ENCODE measurements at regions not wholly inside any gene's neighbourhood (a gene's known extent, or its start where the extent isn't known, plus 50 kb on each side); places are given as distances from the start of the nearest gene placed in this dataset.

GRCh38 chr4:27288496-27288895 is 427.9 kb downstream of the STIM2 start:
- Histone ChIP-seq H3K27me3 (ENCODE audit: insufficient read depth, low read length) (no peaks in the 10 kb centered on the region), H3K4me3 (ENCODE audit: low read length in 2 of 2) (no peak overlapping the region), H3K27ac (ENCODE audit: low read depth, low read length) (no peak overlapping the region), H3K36me3 (ENCODE audit: insufficient read depth, low read length) (no peaks in the 10 kb centered on the region), H3K4me1 (ENCODE audit: insufficient read depth, low read length) (no peaks in the 10 kb centered on the region), H3K9me3 (ENCODE audit: control insufficient read depth in 1 of 2, low read length in 2 of 2) (no peaks in the 10 kb centered on the region)
- Mint-ChIP-seq H3K4me3 (no peak overlapping the region), H3K9me3 (peaks cover 0 to 2% (median 0%) of the 10 kb centered on the region in 8 donors), H3K27ac (no peak overlapping the region), H3K4me1 (no peaks in the 10 kb centered on the region), H3K27me3 (no peaks in the 10 kb centered on the region), H3K36me3 (no peaks in the 10 kb centered on the region)
- DNase-seq: no peak
- ChIA-PET CTCF (ENCODE audit: partially characterized antibody) (no interaction called here), POLR2A (ENCODE audit: partially characterized antibody) (no interaction called here)
- intact Hi-C loops (cut with micrococcal nuclease): no loop called here

GRCh38 chr4:27289704-27290103 is 429.1 kb downstream of the STIM2 start:
- ChIA-PET POLR2A (ENCODE audit: partially characterized antibody) (no interaction called here), CTCF (ENCODE audit: partially characterized antibody) (no interaction called here)
- H3K36me3 ChIP-seq (ENCODE audit: insufficient read depth, low read length): no peaks in the 10 kb centered on the region
- H3K4me1 Mint-ChIP-seq: no peaks in the 10 kb centered on the region
- no peak overlapping the region for H3K4me3 Mint-ChIP-seq
- intact Hi-C loops (cut with micrococcal nuclease): no loop called here
- H3K36me3 Mint-ChIP-seq: no peaks in the 10 kb centered on the region
- no peak overlapping the region for H3K27ac Mint-ChIP-seq
- DNase-seq: no peak
- H3K4me3 ChIP-seq (ENCODE audit: low read length in 2 of 2): no peak overlapping the region
- H3K9me3 Mint-ChIP-seq: peaks cover 0 to under 1% (median 0%) of the 10 kb centered on the region in 8 donors
- H3K27me3 Mint-ChIP-seq: peaks cover 0 to 1% of the 10 kb centered on the region in 2 donors
- no peaks in the 10 kb centered on the region for H3K4me1 ChIP-seq (ENCODE audit: insufficient read depth, low read length)
- H3K27ac ChIP-seq (ENCODE audit: low read depth, low read length): no peak overlapping the region
- H3K9me3 ChIP-seq (ENCODE audit: control insufficient read depth in 1 of 2, low read length in 2 of 2): no peaks in the 10 kb centered on the region
- no peaks in the 10 kb centered on the region for H3K27me3 ChIP-seq (ENCODE audit: insufficient read depth, low read length)

- peaks cover 0 to 2% (median 0%) of the 10 kb centered on the region in 8 donors for H3K9me3 Mint-ChIP-seq
Observed at GRCh38 chr4:27293831-27294230, 433.2 kb downstream of the STIM2 start.

GRCh38 chr4:27304751-27305150 is 444.1 kb downstream of the STIM2 start:
- Histone ChIP-seq H3K4me1 (ENCODE audit: insufficient read depth, low read length) (no peaks in the 10 kb centered on the region), H3K36me3 (ENCODE audit: insufficient read depth, low read length) (no peaks in the 10 kb centered on the region), H3K9me3 (ENCODE audit: control insufficient read depth in 1 of 2, low read length in 2 of 2) (no peaks in the 10 kb centered on the region), H3K27me3 (ENCODE audit: insufficient read depth, low read length) (no peaks in the 10 kb centered on the region), H3K4me3 (ENCODE audit: low read length in 2 of 2) (no peak overlapping the region), H3K27ac (ENCODE audit: low read depth, low read length) (no peak overlapping the region)
- Mint-ChIP-seq H3K36me3 (no peaks in the 10 kb centered on the region), H3K27ac (no peak overlapping the region), H3K4me3 (no peak overlapping the region), H3K4me1 (no peaks in the 10 kb centered on the region), H3K9me3 (peaks cover 0 to 14% (median 6%) of the 10 kb centered on the region in 8 donors), H3K27me3 (no peaks in the 10 kb centered on the region)
- no peak for DNase-seq
- intact Hi-C loops (cut with micrococcal nuclease): no loop called here
- POLR2A ChIA-PET (ENCODE audit: partially characterized antibody): no interaction called here
- CTCF ChIA-PET (ENCODE audit: partially characterized antibody): interaction anchor here (1.4 kb wide), 1 partner anchor 11 kb away, joined by 3 read pairs; no protein-coding TSS in a partner anchor

More at GRCh38 chr4:27293831-27294230, 433.2 kb downstream of the STIM2 start:
- Histone ChIP-seq H3K4me3 (ENCODE audit: low read length in 2 of 2) (no peak overlapping the region), H3K9me3 (ENCODE audit: control insufficient read depth in 1 of 2, low read length in 2 of 2) (no peaks in the 10 kb centered on the region), H3K27ac (ENCODE audit: low read depth, low read length) (no peak overlapping the region), H3K27me3 (ENCODE audit: insufficient read depth, low read length) (no peaks in the 10 kb centered on the region), H3K36me3 (ENCODE audit: insufficient read depth, low read length) (no peaks in the 10 kb centered on the region), H3K4me1 (ENCODE audit: insufficient read depth, low read length) (no peaks in the 10 kb centered on the region)
- no peaks in the 10 kb centered on the region for H3K4me1 Mint-ChIP-seq
- no peak for DNase-seq
- H3K4me3 Mint-ChIP-seq: no peak overlapping the region
- H3K27me3 Mint-ChIP-seq: peaks cover 0 to 1% of the 10 kb centered on the region in 2 donors
- ChIA-PET POLR2A (ENCODE audit: partially characterized antibody) (no interaction called here), CTCF (ENCODE audit: partially characterized antibody) (interaction anchor here (1.2 kb wide), 1 partner anchor 10 kb away, joined by 3 read pairs; no protein-coding TSS in a partner anchor)
- intact Hi-C loops (cut with micrococcal nuclease): no loop called here
- H3K36me3 Mint-ChIP-seq: no peaks in the 10 kb centered on the region
- no peak overlapping the region for H3K27ac Mint-ChIP-seq

GRCh38 chr4:27305246-27305645 is 444.6 kb downstream of the STIM2 start:
- Histone ChIP-seq H3K36me3 (ENCODE audit: insufficient read depth, low read length) (no peaks in the 10 kb centered on the region), H3K9me3 (ENCODE audit: control insufficient read depth in 1 of 2, low read length in 2 of 2) (no peaks in the 10 kb centered on the region), H3K27me3 (ENCODE audit: insufficient read depth, low read length) (no peaks in the 10 kb centered on the region), H3K27ac (ENCODE audit: low read depth, low read length) (no peak overlapping the region), H3K4me3 (ENCODE audit: low read length in 2 of 2) (no peak overlapping the region), H3K4me1 (ENCODE audit: insufficient read depth, low read length) (no peaks in the 10 kb centered on the region)
- no peak for DNase-seq
- Mint-ChIP-seq H3K4me3 (no peak overlapping the region), H3K36me3 (no peaks in the 10 kb centered on the region), H3K27me3 (no peaks in the 10 kb centered on the region), H3K27ac (no peak overlapping the region), H3K4me1 (no peaks in the 10 kb centered on the region), H3K9me3 (peaks cover 0 to 14% (median 5%) of the 10 kb centered on the region in 8 donors)
- intact Hi-C loops (cut with micrococcal nuclease): no loop called here
- CTCF ChIA-PET (ENCODE audit: partially characterized antibody): no interaction called here
- POLR2A ChIA-PET (ENCODE audit: partially characterized antibody): no interaction called here

- Mint-ChIP-seq H3K9me3 (peaks cover 0 to 4% (median 0%) of the 10 kb centered on the region in 8 donors), H3K27ac (no peak overlapping the region), H3K36me3 (no peaks in the 10 kb centered on the region), H3K4me3 (no peak overlapping the region), H3K4me1 (no peaks in the 10 kb centered on the region), H3K27me3 (peaks cover 0 to 3% of the 10 kb centered on the region in 2 donors)
- Histone ChIP-seq H3K4me1 (ENCODE audit: insufficient read depth, low read length) (no peaks in the 10 kb centered on the region), H3K4me3 (ENCODE audit: low read length in 2 of 2) (no peak overlapping the region), H3K27me3 (ENCODE audit: insufficient read depth, low read length) (no peaks in the 10 kb centered on the region), H3K9me3 (ENCODE audit: control insufficient read depth in 1 of 2, low read length in 2 of 2) (no peaks in the 10 kb centered on the region), H3K27ac (ENCODE audit: low read depth, low read length) (no peak overlapping the region), H3K36me3 (ENCODE audit: insufficient read depth, low read length) (no peaks in the 10 kb centered on the region)
- no peak for DNase-seq
- ChIA-PET CTCF (ENCODE audit: partially characterized antibody) (no interaction called here), POLR2A (ENCODE audit: partially characterized antibody) (no interaction called here)
- intact Hi-C loops (cut with micrococcal nuclease): no loop called here
Observed at GRCh38 chr4:27308379-27308778, 447.7 kb downstream of the STIM2 start.

GRCh38 chr4:27315625-27316024 is 455.0 kb downstream of the STIM2 start:
- POLR2A ChIA-PET (ENCODE audit: partially characterized antibody): no interaction called here
- CTCF ChIA-PET (ENCODE audit: partially characterized antibody): no interaction called here
- no peaks in the 10 kb centered on the region for H3K4me1 Mint-ChIP-seq
- H3K27me3 Mint-ChIP-seq: peaks cover 4 to 7% of the 10 kb centered on the region in 2 donors
- intact Hi-C loops (cut with micrococcal nuclease): no loop called here
- H3K36me3 ChIP-seq (ENCODE audit: insufficient read depth, low read length): no peaks in the 10 kb centered on the region
- H3K36me3 Mint-ChIP-seq: no peaks in the 10 kb centered on the region
- H3K27ac Mint-ChIP-seq: no peak overlapping the region
- no peaks in the 10 kb centered on the region for H3K27me3 ChIP-seq (ENCODE audit: insufficient read depth, low read length)
- H3K4me3 Mint-ChIP-seq: no peak overlapping the region
- H3K9me3 ChIP-seq (ENCODE audit: control insufficient read depth in 1 of 2, low read length in 2 of 2): no peaks in the 10 kb centered on the region
- no peak overlapping the region for H3K27ac ChIP-seq (ENCODE audit: low read depth, low read length)
- DNase-seq: no peak
- H3K4me3 ChIP-seq (ENCODE audit: low read length in 2 of 2): no peak overlapping the region
- no peaks in the 10 kb centered on the region for H3K4me1 ChIP-seq (ENCODE audit: insufficient read depth, low read length)
- H3K9me3 Mint-ChIP-seq: peaks cover 0 to 4% (median 0%) of the 10 kb centered on the region in 8 donors

GRCh38 chr4:27316176-27316575 is 455.5 kb downstream of the STIM2 start:
- Histone ChIP-seq H3K27ac (ENCODE audit: low read depth, low read length) (no peak overlapping the region), H3K36me3 (ENCODE audit: insufficient read depth, low read length) (no peaks in the 10 kb centered on the region), H3K4me1 (ENCODE audit: insufficient read depth, low read length) (no peaks in the 10 kb centered on the region), H3K9me3 (ENCODE audit: control insufficient read depth in 1 of 2, low read length in 2 of 2) (no peaks in the 10 kb centered on the region), H3K4me3 (ENCODE audit: low read length in 2 of 2) (no peak overlapping the region), H3K27me3 (ENCODE audit: insufficient read depth, low read length) (no peaks in the 10 kb centered on the region)
- intact Hi-C loops (cut with micrococcal nuclease): no loop called here
- Mint-ChIP-seq H3K9me3 (peaks cover 0 to 4% (median 0%) of the 10 kb centered on the region in 8 donors), H3K27ac (no peak overlapping the region), H3K27me3 (peaks cover 4 to 7% of the 10 kb centered on the region in 2 donors), H3K4me3 (no peak overlapping the region), H3K4me1 (no peaks in the 10 kb centered on the region), H3K36me3 (no peaks in the 10 kb centered on the region)
- POLR2A ChIA-PET (ENCODE audit: partially characterized antibody): no interaction called here
- DNase-seq: no peak
- CTCF ChIA-PET (ENCODE audit: partially characterized antibody): no interaction called here

Data from CD4-positive, alpha-beta memory T cell (primary cell).